Endothelial cell of umbilical vein (primary cell): ENCODE measurements at regions not wholly inside any gene's neighbourhood (a gene's known extent, or its start where the extent isn't known, plus 50 kb on each side); places are given as distances from the start of the nearest gene placed in this dataset.

ENCODE experiments used
- BruUV-seq: library from RNA; stranded (reverse); fragments of 400-500 nt; replicated peaks from 2 replicates; lab custom pipeline; 2021; lab: Mats Ljungman, UMichigan
- CTCF ChIA-PET: fragments of 300-600, 350-600 bp; sonication (Branson Sonifier 250); formaldehyde crosslinking; loops from one replicate; lab custom pipeline; 2021; ENCODE audit warnings: antibody characterized with exemption, inconsistent platforms; lab: Charles Lee
- POLR2A ChIA-PET: fragments of 300-600, 350-600 bp; sonication (Branson Sonifier 250); formaldehyde crosslinking; loops from one replicate; lab custom pipeline; 2021; ENCODE audit warnings: antibody characterized with exemption, inconsistent platforms; lab: Charles Lee
- DNase-seq: peaks from one replicate; pipeline ENCODE4 v3.0.0-alpha.2; 2011; ENCODE audit warnings: low read depth, low spot score
- FAIRE-seq: peaks from 2 replicates; lab custom pipeline; 2011; peaks lifted over from hg19 to GRCh38; lab: Jason Lieb, UNC
- H2AFZ ChIP-seq: 2 replicates; pipeline ENCODE4 v1.6.0; 2012; ENCODE audit warnings: low read depth, low read length, control low read depth, inconsistent platforms
- H3K27ac ChIP-seq: 2 replicates; pipeline ENCODE4 v1.5.1; 2011; ENCODE audit warnings: low read depth, mild to moderate bottlenecking, control low read depth, low read length, moderate library complexity; ENCODE audit not compliant: insufficient read depth
- H3K27me3 ChIP-seq, 2 experiments: 2 replicates each; pipeline versions ENCODE4 v1.6.0 to v1.6.1; 2011; ENCODE audit warnings: low read length in 2 of 2, mixed read lengths in 1 of 2; ENCODE audit not compliant: control insufficient read depth in 2 of 2, insufficient read depth in 2 of 2
- H3K36me3 ChIP-seq, 2 experiments: 2 replicates in 1 of 2; 3 replicates in 1 of 2; pipeline ENCODE4 v1.5.1; 2011; ENCODE audit warnings: low read length in 2 of 2, mild to moderate bottlenecking in 1 of 2, moderate library complexity in 1 of 2; ENCODE audit not compliant: control insufficient read depth in 2 of 2, insufficient read depth in 2 of 2; ENCODE audit errors: extremely low read depth in 1 of 2
- H3K4me1 ChIP-seq: 3 replicates; pipeline ENCODE4 v1.5.1; 2011; ENCODE audit warnings: mild to moderate bottlenecking, low read length; ENCODE audit not compliant: control insufficient read depth, insufficient read depth; ENCODE audit errors: extremely low read depth
- H3K4me2 ChIP-seq: 2 replicates; pipeline ENCODE4 v1.6.1; 2011; ENCODE audit warnings: low read length, control low read depth, mixed read lengths; ENCODE audit not compliant: insufficient read depth
- H3K4me3 ChIP-seq, 3 experiments: fragments of 200-600 bp in 1 of 3; sonication (generic), shearing (Covaris generic) in 1 of 3; replicated peaks in 1 of 3; 2 replicates each; pipeline ENCODE4 v1.5.1; 2011 to 2016; ENCODE audit warnings: control low read depth in 3 of 3, low read length in 3 of 3, mild to moderate bottlenecking in 2 of 3, inconsistent platforms in 1 of 3, low read depth in 1 of 3, moderate library complexity in 1 of 3; ENCODE audit not compliant: insufficient read depth in 1 of 3
- H3K79me2 ChIP-seq: 2 replicates; pipeline ENCODE4 v1.6.0; 2012; ENCODE audit warnings: low read length, inconsistent platforms; ENCODE audit not compliant: control insufficient read depth, insufficient read depth
- H3K9ac ChIP-seq: replicated peaks from 2 replicates; pipeline ENCODE3; 2011; ENCODE audit warnings: low read length, control low read depth; ENCODE audit not compliant: insufficient read depth; ENCODE audit errors: extremely low read depth
- H3K9me1 ChIP-seq: replicated peaks from 3 replicates; pipeline ENCODE4 v1.6.0; 2011; ENCODE audit warnings: mild to moderate bottlenecking, low read length; ENCODE audit not compliant: control insufficient read depth, insufficient read depth; ENCODE audit errors: extremely low read depth
- H3K9me3 ChIP-seq: replicated peaks from 2 replicates; pipeline ENCODE4 v1.5.1; 2012; ENCODE audit warnings: low read length, inconsistent platforms; ENCODE audit not compliant: control insufficient read depth, insufficient read depth
- H4K20me1 ChIP-seq: replicated peaks from 2 replicates; pipeline ENCODE3; 2011; ENCODE audit warnings: mild to moderate bottlenecking, low read length; ENCODE audit not compliant: control insufficient read depth, insufficient read depth; ENCODE audit errors: extremely low read depth
- EZH2 ChIP-seq: IDR thresholded peaks from 2 replicates; pipeline ENCODE4 v1.6.1; 2012; ENCODE audit warnings: borderline replicate concordance, low read depth, mild to moderate bottlenecking, moderate library complexity, low read length, inconsistent platforms; ENCODE audit not compliant: severe bottlenecking
- FOS ChIP-seq: IDR thresholded peaks from 2 replicates; pipeline ENCODE4 v1.6.1; 2011; ENCODE audit warnings: mild to moderate bottlenecking, low read length, moderate library complexity, borderline replicate concordance; ENCODE audit not compliant: insufficient read depth
- GATA2 ChIP-seq: IDR thresholded peaks from 2 replicates; pipeline ENCODE4 v1.7.0; 2011; ENCODE audit warnings: low read depth, mild to moderate bottlenecking, moderate library complexity, mixed read lengths, low read length; ENCODE audit not compliant: insufficient read length, insufficient read depth
- JUN ChIP-seq: IDR thresholded peaks from 2 replicates; pipeline ENCODE4 v1.6.1; 2011; ENCODE audit warnings: borderline replicate concordance, low read depth; ENCODE audit not compliant: insufficient read length, insufficient read depth
- MYC ChIP-seq: IDR thresholded peaks from one replicate; pipeline ENCODE4 v1.6.1; 2011; ENCODE audit warnings: mild to moderate bottlenecking, low read depth, low read length
- POLR2A ChIP-seq: IDR thresholded peaks from 2 replicates; pipeline ENCODE4 v1.6.1; 2012; ENCODE audit warnings: low read depth, mild to moderate bottlenecking, control low read depth, low read length
- POLR2AphosphoS5 ChIP-seq: IDR thresholded peaks from 2 replicates; pipeline ENCODE4 v1.6.1; 2012; ENCODE audit warnings: low read depth, mild to moderate bottlenecking, control low read depth, low read length, moderate library complexity; ENCODE audit not compliant: insufficient read depth
- dilution Hi-C: fragments of 300-500 bp; cut with MboI; formaldehyde crosslinking; loops from one replicate; pipeline ENCODE4 v1.15.0; 2019; ENCODE audit warnings: low sequenced_read_pairs; ENCODE audit not compliant: extremely low pct_ligation_motif_present
- intact Hi-C: fragments of 100-400 bp; cut with micrococcal nuclease; formaldehyde crosslinking; loops from one replicate; pipeline ENCODE4 v1.10.0; 2022
- TF ChIP-seq, protein P1 (sequence below): IDR thresholded peaks from 2 replicates; pipeline ENCODE4 v1.6.1; 2011; ENCODE audit not compliant: insufficient read depth, insufficient read length
- TF ChIP-seq, protein P2 (sequence below), 2 donors: IDR thresholded peaks; 1 replicate in 1 of 2; 2 replicates in 1 of 2; pipeline ENCODE4 v1.5.1; 2011; ENCODE audit warnings: low read length in 2 of 2, mild to moderate bottlenecking in 2 of 2, moderate library complexity in 2 of 2, control low read depth in 1 of 2, inconsistent platforms in 1 of 2, low read depth in 1 of 2; ENCODE audit not compliant: insufficient read depth in 1 of 2; ENCODE audit errors: extremely low read depth in 1 of 2

DNA sequence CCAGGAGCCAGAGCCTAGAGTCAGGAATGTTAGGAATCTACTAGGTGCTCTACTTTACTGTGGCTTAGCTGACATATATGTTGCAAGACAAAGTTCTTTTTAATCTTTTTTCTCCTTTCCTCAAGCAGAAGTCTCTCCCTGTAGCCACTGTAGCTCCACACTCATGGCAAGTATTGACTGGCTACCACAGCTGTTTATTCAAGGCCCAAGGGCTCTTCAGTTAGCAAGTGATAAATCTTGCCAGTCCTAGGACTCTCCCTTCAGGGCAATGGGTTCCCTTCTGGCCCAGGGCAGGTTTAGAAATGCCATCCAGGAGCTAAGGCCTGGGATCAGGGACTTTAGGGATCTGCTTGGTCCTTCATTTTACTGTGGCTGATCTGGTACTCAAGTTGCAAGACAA is 82.0 kb upstream of the TNFRSF21 start:
- Histone ChIP-seq H3K9me1 (no peaks in the 10 kb centered on the region), H3K27ac (no peak overlapping the region), H3K36me3 (no peaks in the 10 kb centered on the region), H4K20me1 (no peaks in the 10 kb centered on the region), H3K4me3 (no peak overlapping the region), H3K27me3 (no peaks in the 10 kb centered on the region), H2AFZ (no peak overlapping the region), H3K9me3 (no peaks in the 10 kb centered on the region), H3K4me2 (no peak overlapping the region), H3K4me1 (no peaks in the 10 kb centered on the region), H3K9ac (no peak overlapping the region), H3K79me2 (no peaks in the 10 kb centered on the region)
- dilution Hi-C loops, result no loop called here
- FAIRE-seq, result no peak
- TF ChIP-seq POLR2A (no peak), GATA2 (no peak), FOS (no peak), POLR2AphosphoS5 (no peak), MYC (no peak), JUN (no peak), EZH2 (no peak)
- TF ChIP-seq, protein P1, sequence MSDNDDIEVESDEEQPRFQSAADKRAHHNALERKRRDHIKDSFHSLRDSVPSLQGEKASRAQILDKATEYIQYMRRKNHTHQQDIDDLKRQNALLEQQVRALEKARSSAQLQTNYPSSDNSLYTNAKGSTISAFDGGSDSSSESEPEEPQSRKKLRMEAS, result no peak
- TF ChIP-seq, protein P2, sequence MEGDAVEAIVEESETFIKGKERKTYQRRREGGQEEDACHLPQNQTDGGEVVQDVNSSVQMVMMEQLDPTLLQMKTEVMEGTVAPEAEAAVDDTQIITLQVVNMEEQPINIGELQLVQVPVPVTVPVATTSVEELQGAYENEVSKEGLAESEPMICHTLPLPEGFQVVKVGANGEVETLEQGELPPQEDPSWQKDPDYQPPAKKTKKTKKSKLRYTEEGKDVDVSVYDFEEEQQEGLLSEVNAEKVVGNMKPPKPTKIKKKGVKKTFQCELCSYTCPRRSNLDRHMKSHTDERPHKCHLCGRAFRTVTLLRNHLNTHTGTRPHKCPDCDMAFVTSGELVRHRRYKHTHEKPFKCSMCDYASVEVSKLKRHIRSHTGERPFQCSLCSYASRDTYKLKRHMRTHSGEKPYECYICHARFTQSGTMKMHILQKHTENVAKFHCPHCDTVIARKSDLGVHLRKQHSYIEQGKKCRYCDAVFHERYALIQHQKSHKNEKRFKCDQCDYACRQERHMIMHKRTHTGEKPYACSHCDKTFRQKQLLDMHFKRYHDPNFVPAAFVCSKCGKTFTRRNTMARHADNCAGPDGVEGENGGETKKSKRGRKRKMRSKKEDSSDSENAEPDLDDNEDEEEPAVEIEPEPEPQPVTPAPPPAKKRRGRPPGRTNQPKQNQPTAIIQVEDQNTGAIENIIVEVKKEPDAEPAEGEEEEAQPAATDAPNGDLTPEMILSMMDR (IDR thresholded peaks at IDR 0.05; ENCODE audit: extremely low read depth in 1 of 2, insufficient read depth in 1 of 2, low read depth in 1 of 2, low read length in 2 of 2), result no peak
- POLR2A ChIA-PET, result no interaction called here
- no peak for DNase-seq
- intact Hi-C loops, result no loop called here
- CTCF ChIA-PET, result no interaction called here
- no TSS peak for BruUV-seq
